ENCODE measurements at regions not wholly inside any gene's neighbourhood (a gene's known extent, or its start where the extent isn't known, plus 50 kb on each side); places are given as distances from the start of the nearest gene placed in this dataset.

GRCh38 chr16:49089533-49089932, 192.1 kb downstream of the CBLN1 start:
- Histone ChIP-seq H3K4me3 (ENCODE audit: insufficient read depth, low read length) (no peak overlapping the region), H3K4me1 (ENCODE audit: insufficient read depth, low read length) (no peaks in the 10 kb centered on the region), H4K20me1 (ENCODE audit: insufficient read depth, low read length) (no peaks in the 10 kb centered on the region), H3K9me3 (ENCODE audit: low read depth, low read length) (peaks cover 3% of the 10 kb centered on the region), H3K27me3 (ENCODE audit: insufficient read depth, low read length) (no peaks in the 10 kb centered on the region), H3K4me2 (ENCODE audit: insufficient read depth, low read length) (no peak overlapping the region), H2AFZ (ENCODE audit: low read length) (no peak overlapping the region), H3K27ac (ENCODE audit: low read depth, low read length) (no peak overlapping the region), H3K79me2 (ENCODE audit: insufficient read depth, low read length) (no peaks in the 10 kb centered on the region), H3K36me3 (ENCODE audit: insufficient read depth, low read length) (no peaks in the 10 kb centered on the region)
- TF ChIP-seq CTCF (IDR thresholded peaks at IDR 0.05; ENCODE audit: extremely low read depth, low read depth, low read length), result no peak
- DNase-seq (ENCODE audit: insufficient read length, low spot score, missing footprints), result no peak

- no peak for TF ChIP-seq CTCF (IDR thresholded peaks at IDR 0.05; ENCODE audit: extremely low read depth, low read depth, low read length)
- no peaks in the 10 kb centered on the region for H3K36me3 ChIP-seq (ENCODE audit: insufficient read depth, low read length)
- H2AFZ ChIP-seq (ENCODE audit: low read length), result no peak overlapping the region
These were observed 192.6 kb downstream of the CBLN1 start for GRCh38 chr16:49089039-49089438.

GRCh38 chr16:49085686-49086085, 196.0 kb downstream of the CBLN1 start:
- no peak overlapping the region for H3K27ac ChIP-seq (ENCODE audit: low read depth, low read length)
- no peak for DNase-seq (ENCODE audit: insufficient read length, low spot score, missing footprints)
- H3K27me3 ChIP-seq (ENCODE audit: insufficient read depth, low read length), result no peaks in the 10 kb centered on the region
- peaks cover 2% of the 10 kb centered on the region for H3K9me3 ChIP-seq (ENCODE audit: low read depth, low read length)
- no peaks in the 10 kb centered on the region for H4K20me1 ChIP-seq (ENCODE audit: insufficient read depth, low read length)
- no peaks in the 10 kb centered on the region for H3K36me3 ChIP-seq (ENCODE audit: insufficient read depth, low read length)
- H3K79me2 ChIP-seq (ENCODE audit: insufficient read depth, low read length), result no peaks in the 10 kb centered on the region
- no peak overlapping the region for H3K4me2 ChIP-seq (ENCODE audit: insufficient read depth, low read length)
- no peak overlapping the region for H2AFZ ChIP-seq (ENCODE audit: low read length)
- no peak overlapping the region for H3K4me3 ChIP-seq (ENCODE audit: insufficient read depth, low read length)
- no peaks in the 10 kb centered on the region for H3K4me1 ChIP-seq (ENCODE audit: insufficient read depth, low read length)
- no peak for TF ChIP-seq CTCF (IDR thresholded peaks at IDR 0.05; ENCODE audit: extremely low read depth, low read depth, low read length)

More at GRCh38 chr16:49089039-49089438, 192.6 kb downstream of the CBLN1 start:
- no peak overlapping the region for H3K4me2 ChIP-seq (ENCODE audit: insufficient read depth, low read length)
- H3K27me3 ChIP-seq (ENCODE audit: insufficient read depth, low read length), result no peaks in the 10 kb centered on the region
- H3K27ac ChIP-seq (ENCODE audit: low read depth, low read length), result no peak overlapping the region
- H3K79me2 ChIP-seq (ENCODE audit: insufficient read depth, low read length), result no peaks in the 10 kb centered on the region
- H3K9me3 ChIP-seq (ENCODE audit: low read depth, low read length), result peaks cover 5% of the 10 kb centered on the region
- H3K4me1 ChIP-seq (ENCODE audit: insufficient read depth, low read length), result no peaks in the 10 kb centered on the region
- no peak overlapping the region for H3K4me3 ChIP-seq (ENCODE audit: insufficient read depth, low read length)
- DNase-seq (ENCODE audit: insufficient read length, low spot score, missing footprints), result no peak
- H4K20me1 ChIP-seq (ENCODE audit: insufficient read depth, low read length), result no peaks in the 10 kb centered on the region

- no peak for DNase-seq (ENCODE audit: insufficient read length, low spot score, missing footprints)
These were observed 196.8 kb downstream of the CBLN1 start for GRCh38 chr16:49084628-49085390.

More at GRCh38 chr16:49084628-49085390, 196.8 kb downstream of the CBLN1 start:
- Histone ChIP-seq H3K27me3 (ENCODE audit: insufficient read depth, low read length) (no peaks in the 10 kb centered on the region), H3K36me3 (ENCODE audit: insufficient read depth, low read length) (no peaks in the 10 kb centered on the region), H3K4me3 (ENCODE audit: insufficient read depth, low read length) (no peak overlapping the region), H4K20me1 (ENCODE audit: insufficient read depth, low read length) (no peaks in the 10 kb centered on the region), H3K4me2 (ENCODE audit: insufficient read depth, low read length) (no peak overlapping the region), H3K79me2 (ENCODE audit: insufficient read depth, low read length) (no peaks in the 10 kb centered on the region), H3K27ac (ENCODE audit: low read depth, low read length) (no peak overlapping the region), H2AFZ (ENCODE audit: low read length) (no peak overlapping the region), H3K9me3 (ENCODE audit: low read depth, low read length) (peaks cover 2% of the 10 kb centered on the region), H3K4me1 (ENCODE audit: insufficient read depth, low read length) (no peaks in the 10 kb centered on the region)
- TF ChIP-seq CTCF (IDR thresholded peaks at IDR 0.05; ENCODE audit: extremely low read depth, low read depth, low read length), result no peak
